OCI-LY1 (cell line): ENCODE measurements at regions not wholly inside any gene's neighbourhood (a gene's known extent, or its start where the extent isn't known, plus 50 kb on each side); places are given as distances from the start of the nearest gene placed in this dataset.

Source experiments
- H2AFZ ChIP-seq: fragments of 200-600 bp; sonication (generic), shearing (Covaris generic); 2 replicates; pipeline ENCODE4 v1.6.0; 2014; ENCODE audit warnings: antibody characterized with exemption, mild to moderate bottlenecking, low read length
- H3F3A ChIP-seq: fragments of 200-600 bp; sonication (generic), shearing (Covaris generic); 2 replicates; pipeline ENCODE4 v1.6.0; 2014; ENCODE audit warnings: mild to moderate bottlenecking, antibody characterized with exemption, low read length, moderate library complexity; ENCODE audit not compliant: insufficient read depth
- H3K27ac ChIP-seq: fragments of 200-600 bp; sonication (generic); 2 replicates; pipeline ENCODE4 v1.5.1; 2014; ENCODE audit warnings: low read length, mixed run types, mild to moderate bottlenecking, low read depth; ENCODE audit not compliant: poor library complexity, severe bottlenecking
- H3K27me3 ChIP-seq: fragments of 200-600 bp; sonication (generic); 2 replicates; pipeline ENCODE4 v1.6.0; 2014; ENCODE audit warnings: antibody characterized with exemption, mild to moderate bottlenecking, low read length, moderate library complexity; ENCODE audit not compliant: insufficient read depth
- H3K36me3 ChIP-seq: fragments of 200-600 bp; sonication (generic); 2 replicates; pipeline ENCODE4 v1.6.1; 2014; ENCODE audit warnings: mild to moderate bottlenecking, antibody characterized with exemption, low read length, moderate library complexity, mixed read lengths; ENCODE audit not compliant: insufficient read depth
- H3K4me1 ChIP-seq: fragments of 200-600 bp; sonication (generic); 2 replicates; pipeline ENCODE4 v1.5.1; 2014; ENCODE audit warnings: mild to moderate bottlenecking, low read length, moderate library complexity; ENCODE audit not compliant: insufficient read depth, severe bottlenecking
- H3K4me2 ChIP-seq: fragments of 200-600 bp; sonication (generic), shearing (Covaris generic); 2 replicates; pipeline ENCODE4 v1.6.1; 2014; ENCODE audit warnings: low read length
- H3K4me3 ChIP-seq: fragments of 200-600 bp; sonication (generic); 2 replicates; pipeline ENCODE4 v1.5.1; 2014; ENCODE audit warnings: low read length, low read depth, mild to moderate bottlenecking, mixed read lengths; ENCODE audit not compliant: poor library complexity, severe bottlenecking
- H3K79me2 ChIP-seq: fragments of 200-600 bp; shearing (Covaris generic); 2 replicates; pipeline ENCODE4 v1.6.1; 2016; ENCODE audit warnings: mixed run types, low read length, mixed read lengths; ENCODE audit not compliant: insufficient read depth
- H3K9ac ChIP-seq: fragments of 200-600 bp; sonication (generic), shearing (Covaris generic); 2 replicates; pipeline ENCODE4 v1.6.1; 2014; ENCODE audit warnings: mild to moderate bottlenecking, low read length, mixed read lengths
- H3K9me2 ChIP-seq: fragments of 200-600 bp; sonication (generic), shearing (Covaris generic); 2 replicates; pipeline ENCODE4 v1.6.1; 2014; ENCODE audit warnings: low read depth, mild to moderate bottlenecking, low read length, mixed read lengths
- H3K9me3 ChIP-seq: fragments of 200-600 bp; shearing (Covaris generic); 2 replicates; pipeline ENCODE4 v1.6.1; 2014; ENCODE audit warnings: low read length, mixed read lengths
- H4K20me1 ChIP-seq: fragments of 200-600 bp; sonication (generic), shearing (Covaris generic); 2 replicates; pipeline ENCODE4 v1.6.0; 2016; ENCODE audit warnings: mild to moderate bottlenecking, low read length; ENCODE audit not compliant: insufficient read depth
- CTCF ChIP-seq: fragments of 200-600 bp; sonication (generic), shearing (Covaris generic); IDR thresholded peaks from 2 replicates; pipeline ENCODE4 v1.5.1; 2017; ENCODE audit warnings: mild to moderate bottlenecking, antibody characterized with exemption, low read length, moderate library complexity, mixed read lengths
- EZH2 ChIP-seq: fragments of 200-600 bp; sonication (generic), shearing (Covaris generic); IDR thresholded peaks from 2 replicates; pipeline ENCODE4 v1.8.0; 2017; ENCODE audit warnings: borderline replicate concordance, mixed run types, mild to moderate bottlenecking, antibody characterized with exemption, low read length, moderate library complexity, mixed read lengths

DNA sequence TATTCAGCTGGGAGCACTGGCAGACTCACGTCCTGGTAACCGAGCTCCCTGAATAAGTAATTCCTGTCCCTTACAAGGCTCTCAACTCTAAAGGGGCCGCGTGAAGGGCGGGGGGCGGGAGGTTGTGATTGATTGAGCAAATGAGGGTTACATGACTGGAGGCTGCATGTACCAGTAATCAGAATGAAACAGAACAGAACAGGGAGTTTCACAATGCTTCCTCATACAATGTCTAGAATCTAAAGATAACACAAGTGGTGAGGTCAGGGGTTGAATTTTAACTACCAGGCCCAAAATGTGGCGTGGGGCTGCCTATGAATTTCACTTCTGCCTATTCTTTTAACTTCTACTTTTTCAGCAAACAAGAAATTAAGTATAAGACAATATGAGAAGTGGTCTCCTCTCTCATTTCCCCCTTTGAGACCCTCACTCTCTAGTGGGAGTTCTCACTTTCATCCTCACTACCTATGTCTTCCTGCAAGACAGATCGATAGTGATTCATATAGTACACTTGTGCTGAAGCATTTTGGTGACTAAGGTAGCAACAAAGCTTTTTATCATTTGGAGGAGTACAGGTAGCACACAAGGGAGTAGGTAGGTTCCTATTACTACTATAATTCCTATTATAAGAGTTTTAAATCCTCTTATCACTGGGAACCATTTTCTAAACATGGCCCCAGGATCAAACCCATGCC is 239.8 kb downstream of the KTN1 start:
- H3K27ac ChIP-seq, result no peak overlapping the region
- no peaks in the 10 kb centered on the region for H3K79me2 ChIP-seq
- H3K36me3 ChIP-seq, result no peaks in the 10 kb centered on the region
- H3K27me3 ChIP-seq, result no peaks in the 10 kb centered on the region
- no peaks in the 10 kb centered on the region for H4K20me1 ChIP-seq
- TF ChIP-seq CTCF (no peak), EZH2 (no peak)
- no peaks in the 10 kb centered on the region for H3K9me2 ChIP-seq
- H3K9me3 ChIP-seq, result no peaks in the 10 kb centered on the region
- no peak overlapping the region for H3K4me3 ChIP-seq
- H3K4me1 ChIP-seq, result no peaks in the 10 kb centered on the region
- H3F3A ChIP-seq, result no peaks in the 10 kb centered on the region
- no peak overlapping the region for H3K4me2 ChIP-seq
- no peak overlapping the region for H3K9ac ChIP-seq
- no peak overlapping the region for H2AFZ ChIP-seq

GRCh38 chr14:55822906-55823305 is 242.9 kb downstream of the KTN1 start:
- Histone ChIP-seq H3K79me2 (no peaks in the 10 kb centered on the region), H3F3A (no peaks in the 10 kb centered on the region), H3K36me3 (no peaks in the 10 kb centered on the region), H3K4me3 (no peak overlapping the region), H3K4me1 (no peaks in the 10 kb centered on the region), H4K20me1 (no peaks in the 10 kb centered on the region), H2AFZ (no peak overlapping the region), H3K9me3 (no peaks in the 10 kb centered on the region), H3K9ac (no peak overlapping the region), H3K9me2 (no peaks in the 10 kb centered on the region), H3K27ac (no peak overlapping the region), H3K27me3 (no peaks in the 10 kb centered on the region), H3K4me2 (no peak overlapping the region)
- TF ChIP-seq CTCF, result no peak
- no peak for TF ChIP-seq EZH2

DNA sequence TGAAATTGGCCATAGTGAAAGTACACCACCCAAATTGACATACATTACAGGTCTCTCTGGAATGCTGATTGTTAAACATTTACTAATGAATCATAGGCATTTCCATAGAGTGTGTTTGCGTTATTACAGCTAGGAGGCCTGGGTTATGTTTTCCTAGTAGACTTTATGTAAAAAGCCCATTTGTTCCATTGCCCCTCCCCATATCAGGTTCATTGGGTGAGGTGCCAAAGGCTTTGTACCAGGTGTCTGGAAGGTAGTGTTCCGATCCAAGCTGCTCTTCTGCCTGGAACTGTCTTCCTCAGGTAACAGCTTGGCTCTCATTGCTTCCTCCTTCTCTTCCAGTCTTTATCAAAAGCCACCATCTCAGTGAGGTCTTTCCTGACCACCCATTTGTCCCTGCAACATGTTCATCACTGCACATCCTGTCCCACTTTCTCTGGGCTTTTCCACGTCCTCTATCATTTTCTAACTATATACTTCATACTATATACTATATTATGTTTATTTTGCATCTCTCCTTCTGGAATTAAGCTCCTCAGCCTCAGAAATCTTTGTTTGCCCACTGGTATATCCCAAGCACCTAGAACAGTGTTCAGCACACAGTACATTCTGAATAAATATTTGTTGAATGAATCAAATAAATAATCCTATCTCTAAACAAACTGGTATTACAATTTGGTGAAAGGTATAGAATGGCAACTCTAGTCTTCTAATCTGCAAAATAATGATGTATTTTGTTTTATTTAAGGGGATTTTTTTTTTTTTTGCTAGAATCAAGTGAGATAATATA is 252.3 kb downstream of the KTN1 start:
- Histone ChIP-seq H4K20me1 (no peaks in the 10 kb centered on the region), H2AFZ (no peak overlapping the region), H3K27me3 (no peaks in the 10 kb centered on the region), H3K4me1 (no peaks in the 10 kb centered on the region), H3K4me2 (no peak overlapping the region), H3F3A (no peaks in the 10 kb centered on the region), H3K9me3 (no peaks in the 10 kb centered on the region), H3K4me3 (no peak overlapping the region), H3K9me2 (no peaks in the 10 kb centered on the region), H3K36me3 (no peaks in the 10 kb centered on the region), H3K79me2 (no peaks in the 10 kb centered on the region), H3K9ac (no peak overlapping the region), H3K27ac (no peak overlapping the region)
- no peak for TF ChIP-seq EZH2
- no peak for TF ChIP-seq CTCF
